Suppressor macrophage treated with lipopolysaccharide for 1 hour (primary cell): ENCODE measurements at regions not wholly inside any gene's neighbourhood (a gene's known extent, or its start where the extent isn't known, plus 50 kb on each side); places are given as distances from the start of the nearest gene placed in this dataset.
"Not testable (repeated sequence)": the region's sequence is repeated elsewhere in the genome, so short reads cannot be mapped to it uniquely, and the experiment has no call there.

ENCODE experiments used
- DNase-seq, 3 donors: peaks; one replicate each; pipeline ENCODE4 v3.0.0-alpha.2; 2020 to 2022

DNA sequence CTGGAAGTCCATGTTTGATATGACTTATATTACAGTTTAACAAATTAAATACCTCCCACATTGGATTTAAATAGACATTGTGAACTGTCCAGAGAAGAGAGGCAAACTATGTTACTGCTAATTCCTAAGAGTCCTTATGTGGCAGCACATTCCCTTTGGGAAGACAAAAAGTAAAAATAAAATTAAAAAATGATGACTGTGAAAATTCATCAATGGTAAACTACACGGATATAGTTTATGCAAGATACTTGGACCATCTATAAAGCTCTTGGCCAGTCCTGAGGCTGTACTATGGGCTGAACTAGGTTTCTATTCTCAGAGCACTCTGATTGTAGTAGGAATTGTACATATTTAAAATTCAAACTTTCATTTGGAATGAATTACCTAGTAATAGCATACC is 206.4 kb downstream of the LRRK2 start:
- no peak for DNase-seq

DNA sequence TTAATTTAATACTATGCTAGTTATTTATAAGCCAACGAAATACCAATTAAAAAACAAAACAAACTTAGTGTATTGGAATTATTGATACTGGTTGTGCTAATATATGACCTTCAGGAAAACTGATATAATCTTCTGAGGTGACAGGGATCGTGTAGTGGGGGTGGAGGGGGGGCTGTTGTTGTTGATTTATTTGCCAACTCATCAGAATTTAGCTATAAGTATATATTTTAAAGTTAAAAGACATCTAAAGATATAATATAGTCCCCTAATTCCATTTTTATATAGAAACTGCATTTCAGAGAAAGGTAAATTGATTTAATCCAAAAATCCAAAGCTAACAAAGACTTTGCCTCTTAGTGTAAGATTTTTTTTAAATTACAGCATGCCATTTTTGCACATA is 210.5 kb downstream of the LRRK2 start:
- no peak for DNase-seq

DNA sequence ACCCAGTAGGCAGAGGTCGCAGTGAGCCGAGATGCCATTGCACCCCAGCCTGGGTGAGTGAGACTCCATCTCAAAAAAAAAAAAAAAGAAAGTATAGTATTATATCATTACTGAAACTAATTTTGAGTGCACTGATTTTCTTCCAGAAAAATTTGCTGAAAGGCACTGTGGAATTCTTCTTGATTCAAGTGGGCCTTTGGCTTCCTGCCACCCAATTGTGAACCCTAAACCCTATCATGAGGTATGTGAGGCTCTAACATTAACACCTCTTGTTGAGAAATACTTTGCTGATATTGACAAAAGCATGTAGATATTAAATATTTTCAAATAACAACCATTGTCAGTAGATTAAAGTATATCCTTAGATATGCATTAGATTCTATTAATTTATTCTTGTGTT is 211.2 kb downstream of the LRRK2 start:
- no peak for DNase-seq

DNA sequence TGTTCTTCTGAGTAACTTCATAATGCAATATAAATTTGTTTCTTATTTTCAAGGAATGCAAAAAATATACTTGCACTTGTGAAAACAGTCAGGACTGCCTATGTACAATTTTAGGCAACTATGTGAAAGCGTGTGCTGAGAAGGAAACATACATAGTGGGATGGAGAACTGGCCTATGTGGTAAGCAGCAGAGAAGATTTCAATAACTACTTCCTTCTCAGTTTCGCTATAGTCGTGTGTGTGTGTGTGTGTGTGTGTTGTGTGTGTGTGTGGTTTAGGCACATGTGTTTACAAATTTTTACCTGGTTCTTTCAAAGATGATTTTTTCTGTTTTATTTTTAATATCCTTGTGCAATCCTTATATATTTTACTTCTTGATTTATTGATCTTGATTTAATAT is 211.8 kb downstream of the LRRK2 start:
- DNase-seq = no peak

DNA sequence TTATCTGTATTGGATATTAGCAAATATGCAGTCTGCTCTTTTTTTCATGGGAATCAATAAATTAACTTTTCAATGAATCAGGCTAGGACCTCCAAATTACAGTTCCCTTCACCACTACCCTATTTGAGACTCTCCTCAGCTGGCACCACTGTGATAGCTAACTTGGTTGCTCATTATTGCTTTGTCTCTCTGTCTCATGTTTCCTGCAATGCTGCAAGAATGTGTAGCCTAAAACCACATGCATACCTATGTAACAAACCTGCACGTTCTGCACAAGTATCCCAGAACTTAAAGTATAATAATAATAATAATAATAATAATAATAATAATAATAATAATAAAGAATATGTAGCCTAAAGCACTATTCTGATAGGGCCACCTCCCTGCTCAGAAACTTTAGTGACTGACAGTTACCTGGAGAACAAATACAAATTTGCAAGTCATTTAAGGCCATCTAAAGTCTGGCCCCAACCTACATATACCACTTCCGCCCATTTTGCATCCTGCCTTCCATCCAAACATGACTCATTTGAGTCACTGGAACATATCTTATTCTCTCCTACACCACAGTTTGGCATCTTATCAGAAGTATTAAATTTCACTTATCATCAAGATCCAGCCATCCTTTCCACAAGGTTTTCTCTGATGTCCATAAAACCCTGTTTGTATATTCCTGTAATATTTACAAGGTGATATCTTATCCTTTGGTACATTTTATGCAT is 215.1 kb downstream of the LRRK2 start:
- DNase-seq = no peak

DNA sequence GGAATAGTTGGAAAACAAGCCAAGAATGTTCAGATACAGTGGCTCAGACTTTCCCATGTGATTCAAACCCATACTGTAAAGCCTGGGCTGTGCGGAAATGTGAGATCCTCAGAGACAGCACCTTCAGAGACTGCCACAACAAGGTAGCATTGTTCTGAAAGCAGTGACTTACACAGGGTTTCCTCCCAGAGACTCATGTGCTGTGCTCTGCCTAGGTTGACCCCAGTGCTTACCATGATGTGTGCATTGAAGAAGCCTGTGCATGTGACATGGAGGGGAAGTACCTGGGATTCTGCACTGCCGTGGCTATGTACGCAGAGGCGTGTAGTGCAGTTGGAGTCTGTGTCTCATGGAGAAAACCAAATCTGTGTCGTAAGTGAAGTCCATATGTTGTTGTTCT is 219.4 kb downstream of the LRRK2 start:
- no peak for DNase-seq

DNA sequence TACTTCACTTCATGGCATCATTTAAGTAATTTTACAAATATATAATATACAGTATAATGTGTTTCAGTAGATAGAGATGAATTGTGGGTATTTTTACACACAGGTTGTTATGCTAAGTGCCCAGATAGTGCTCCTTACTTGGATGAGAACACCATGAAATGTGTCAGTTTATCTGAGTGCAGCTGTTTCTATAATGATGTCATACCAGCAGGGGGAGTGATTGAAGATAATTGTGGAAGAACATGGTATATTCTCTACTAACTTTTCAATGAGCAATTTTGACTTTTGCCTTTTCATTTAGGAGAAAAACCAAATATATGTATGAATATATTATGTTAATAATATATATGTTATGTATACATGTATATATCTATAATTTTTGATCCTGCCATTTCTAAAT is 221.6 kb downstream of the LRRK2 start:
- peak; percentile 7 to 31 (median 21) for DNase-seq

DNA sequence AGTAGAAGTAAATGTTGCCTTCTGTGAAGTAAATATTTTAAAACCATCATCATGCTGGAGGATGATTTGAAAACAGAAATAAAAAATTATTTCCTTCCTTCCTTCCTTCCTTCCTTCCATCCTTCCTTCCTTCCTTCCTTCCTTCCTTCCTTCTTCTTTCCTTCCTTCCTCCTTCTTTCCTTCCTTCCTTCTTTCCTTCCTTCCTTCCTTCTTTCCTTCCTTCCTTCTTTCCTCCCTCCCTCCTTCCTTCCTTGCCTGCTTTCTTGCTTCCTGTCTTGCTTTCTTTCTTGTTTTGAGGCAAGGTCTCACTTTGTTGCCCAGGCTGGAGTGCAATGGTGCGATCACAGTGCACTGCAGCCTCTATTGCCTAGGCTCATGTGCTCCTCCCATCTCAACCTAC is 223.7 kb downstream of the LRRK2 start:
- not testable (repeated sequence) for DNase-seq

DNA sequence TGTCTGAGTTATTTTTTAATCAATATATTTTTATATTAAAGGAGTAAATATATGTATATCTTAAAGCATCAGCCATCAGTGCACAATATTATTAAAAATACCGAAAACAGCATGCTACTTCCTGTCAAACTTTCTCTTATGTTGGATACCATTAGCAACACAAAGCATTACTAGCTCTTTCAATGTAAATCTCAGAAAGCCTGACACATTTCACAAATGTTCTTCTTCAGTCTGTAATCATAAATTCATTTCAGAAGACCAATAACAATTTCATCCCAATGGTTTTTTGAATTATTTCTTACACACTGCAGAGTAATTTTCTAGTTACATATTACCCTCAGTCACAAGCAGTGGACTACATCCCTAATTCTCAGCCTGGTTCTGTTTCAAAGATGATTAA is 226.9 kb downstream of the LRRK2 start:
- no peak for DNase-seq

DNA sequence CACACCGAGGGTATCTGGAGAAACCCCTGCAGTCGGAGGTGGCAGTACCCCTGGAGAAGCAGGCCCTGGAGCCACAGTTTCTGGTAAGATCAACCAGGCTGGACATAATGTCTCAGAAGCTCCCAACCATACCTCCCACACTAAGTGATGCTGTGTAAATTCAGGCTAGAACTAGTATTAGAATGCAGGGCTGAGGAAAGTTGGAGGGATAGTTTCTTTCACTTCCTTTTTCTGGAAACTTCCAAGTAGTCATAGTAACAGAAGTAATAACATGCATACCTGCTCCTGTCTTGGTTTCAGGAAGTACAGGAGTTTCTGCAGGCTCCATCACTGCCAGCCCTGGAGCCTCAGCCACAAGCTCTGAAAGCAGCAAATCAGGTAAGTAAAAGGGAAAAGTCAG is 228.1 kb upstream of the CNTN1 start:
- DNase-seq = peak in 1 of 3 donors; percentile 20

DNA sequence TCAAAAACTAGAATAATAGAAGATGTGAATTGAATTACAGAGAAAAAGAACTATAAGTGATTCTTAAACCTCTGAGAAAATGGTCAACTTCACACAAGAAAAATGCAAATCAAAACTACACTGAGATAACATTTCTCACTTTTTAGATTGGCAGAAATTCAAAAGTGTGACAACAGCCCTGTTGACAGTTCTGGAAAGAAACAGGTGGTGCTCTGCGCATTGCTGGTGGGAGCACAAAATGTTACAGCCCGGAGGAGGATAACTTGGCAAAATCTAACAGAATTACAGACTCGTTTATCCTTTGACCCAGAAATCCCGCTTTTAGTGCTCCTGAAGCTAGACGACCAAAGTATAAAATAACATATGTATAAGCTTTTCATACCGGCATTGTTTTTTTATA is 222.5 kb upstream of the CNTN1 start:
- DNase-seq = no peak

DNA sequence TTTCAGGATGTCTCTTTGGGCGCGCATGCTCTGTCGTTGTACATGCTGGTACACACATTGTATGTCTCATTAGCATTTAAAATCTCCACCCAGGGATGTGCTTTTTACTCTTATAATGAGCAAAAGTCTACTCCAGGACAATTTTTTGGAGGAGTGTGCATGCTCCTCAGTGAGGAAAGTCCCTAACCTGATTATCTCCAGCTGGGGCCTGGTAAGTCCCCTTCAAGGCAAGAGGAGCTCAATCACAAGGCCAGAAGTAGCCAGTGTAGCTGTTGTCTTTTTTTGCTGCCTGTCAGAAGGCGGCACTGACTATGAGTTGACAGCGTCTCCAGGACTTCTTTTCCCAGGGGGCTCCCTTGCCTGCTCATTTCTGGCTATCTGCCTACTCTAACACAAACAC is 218.3 kb upstream of the CNTN1 start:
- DNase-seq = no peak

DNA sequence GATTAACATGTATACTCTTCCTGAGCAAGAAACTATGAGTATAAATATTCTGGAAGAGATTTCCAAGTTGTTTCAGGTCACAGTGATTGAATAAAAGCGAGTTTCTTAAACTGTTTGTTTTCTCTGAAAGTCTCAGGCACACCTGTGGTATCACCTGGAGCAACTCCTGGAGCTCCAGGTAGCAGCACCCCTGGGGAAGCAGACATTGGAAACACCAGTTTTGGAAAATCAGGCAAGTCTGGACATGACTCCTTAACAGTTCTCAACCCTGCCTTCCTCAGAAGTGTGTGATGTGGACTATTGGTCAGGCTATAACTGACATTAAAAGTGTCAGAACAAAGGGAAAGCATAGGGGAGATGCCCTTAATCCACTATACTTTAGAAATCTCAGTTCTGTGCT is 217.6 kb upstream of the CNTN1 start:
- DNase-seq = no peak

DNA sequence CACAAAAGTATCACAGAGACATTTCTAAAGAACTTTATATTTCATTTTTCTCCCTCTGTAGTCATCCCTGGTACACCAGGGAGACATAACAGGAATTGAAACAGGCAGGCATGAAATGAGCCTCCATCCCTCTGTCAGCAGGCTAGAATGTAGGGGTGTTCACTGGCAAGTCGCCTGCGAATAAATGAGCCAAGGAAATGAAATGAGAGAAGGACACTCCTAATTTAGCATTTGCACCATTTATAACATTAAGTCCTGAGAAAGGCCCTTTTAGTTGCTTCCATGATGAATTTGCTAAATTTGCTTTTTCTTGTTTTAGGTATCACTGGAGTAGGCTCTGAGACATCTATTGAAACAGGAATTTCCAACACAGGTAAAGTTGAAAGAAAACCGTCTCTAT is 192.4 kb upstream of the CNTN1 start:
- no peak for DNase-seq

DNA sequence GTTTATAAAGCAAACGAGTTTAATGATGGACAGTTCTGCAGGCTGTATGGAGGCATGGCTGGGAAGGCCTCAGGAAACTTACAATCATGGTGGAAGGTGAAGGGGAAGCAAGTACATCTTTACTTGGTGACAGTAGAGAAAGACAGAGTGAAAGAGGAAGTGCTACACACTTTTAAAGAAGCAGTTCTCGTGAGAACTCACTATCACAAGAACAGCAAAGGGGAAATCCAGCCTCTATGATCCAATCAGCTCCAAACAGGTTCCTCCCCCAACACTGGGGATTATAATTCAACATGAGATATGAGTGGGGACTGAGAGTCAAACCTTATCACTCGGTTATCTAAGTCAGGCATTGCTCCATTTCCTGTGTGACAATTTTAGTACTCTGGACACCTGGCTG is 189.9 kb upstream of the CNTN1 start:
- DNase-seq = peak in 1 of 3 donors; percentile 2

DNA sequence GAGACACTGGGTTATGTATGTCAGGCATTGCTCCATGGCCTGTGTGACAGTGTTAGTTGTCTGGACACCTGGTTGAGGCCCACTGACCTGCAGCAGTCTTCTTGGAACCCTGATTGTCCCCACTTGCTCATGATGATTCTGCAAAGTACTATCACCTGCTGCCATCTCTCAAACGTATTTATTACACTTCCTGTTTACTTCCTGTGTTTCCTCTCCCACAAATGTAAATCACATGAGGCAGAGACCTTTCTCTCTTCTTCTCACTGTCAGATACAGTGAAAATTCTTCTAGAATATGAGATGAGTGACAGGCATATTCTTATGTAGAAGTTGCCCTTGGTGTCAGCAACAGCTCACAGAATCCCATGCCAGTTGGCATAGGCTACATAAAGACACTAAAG is 186.9 kb upstream of the CNTN1 start:
- no peak for DNase-seq

DNA sequence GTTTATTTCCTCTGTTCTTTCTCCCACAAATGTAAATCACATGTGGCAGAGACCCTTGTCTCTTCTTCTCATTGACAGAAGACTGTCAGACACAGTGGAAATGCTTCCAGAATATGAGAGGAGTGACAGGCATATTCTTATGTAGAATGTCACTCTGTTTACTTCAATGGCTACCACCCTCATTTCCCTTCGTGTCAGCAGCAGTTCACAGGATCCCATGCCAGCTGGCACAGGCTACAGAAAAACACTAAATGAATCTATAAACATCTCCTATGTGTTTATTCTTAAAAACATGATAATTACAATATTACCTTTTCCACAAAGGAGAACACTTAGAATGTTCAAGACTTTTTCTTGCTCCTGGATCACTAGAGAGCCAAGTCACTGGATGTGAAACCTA is 183.8 kb upstream of the CNTN1 start:
- DNase-seq = no peak

DNA sequence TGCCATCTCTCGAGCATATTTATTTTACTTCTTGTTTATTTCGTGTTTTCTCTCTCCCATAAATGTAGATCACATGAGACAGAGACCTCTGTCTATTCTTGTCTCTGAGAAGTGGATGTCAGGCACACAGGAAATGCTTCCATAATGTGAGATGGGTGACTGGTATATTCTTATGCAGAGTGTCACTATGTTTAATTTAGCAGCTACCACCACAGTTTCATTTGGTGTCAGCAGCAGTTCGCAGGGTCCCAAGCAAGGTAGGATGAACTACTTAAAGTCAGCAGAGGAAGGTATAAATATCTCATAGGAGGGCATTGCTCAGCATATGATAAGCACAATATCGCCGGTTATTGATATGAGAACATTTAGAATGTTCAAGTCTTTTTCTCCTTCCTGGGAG is 180.9 kb upstream of the CNTN1 start:
- DNase-seq = no peak

DNA sequence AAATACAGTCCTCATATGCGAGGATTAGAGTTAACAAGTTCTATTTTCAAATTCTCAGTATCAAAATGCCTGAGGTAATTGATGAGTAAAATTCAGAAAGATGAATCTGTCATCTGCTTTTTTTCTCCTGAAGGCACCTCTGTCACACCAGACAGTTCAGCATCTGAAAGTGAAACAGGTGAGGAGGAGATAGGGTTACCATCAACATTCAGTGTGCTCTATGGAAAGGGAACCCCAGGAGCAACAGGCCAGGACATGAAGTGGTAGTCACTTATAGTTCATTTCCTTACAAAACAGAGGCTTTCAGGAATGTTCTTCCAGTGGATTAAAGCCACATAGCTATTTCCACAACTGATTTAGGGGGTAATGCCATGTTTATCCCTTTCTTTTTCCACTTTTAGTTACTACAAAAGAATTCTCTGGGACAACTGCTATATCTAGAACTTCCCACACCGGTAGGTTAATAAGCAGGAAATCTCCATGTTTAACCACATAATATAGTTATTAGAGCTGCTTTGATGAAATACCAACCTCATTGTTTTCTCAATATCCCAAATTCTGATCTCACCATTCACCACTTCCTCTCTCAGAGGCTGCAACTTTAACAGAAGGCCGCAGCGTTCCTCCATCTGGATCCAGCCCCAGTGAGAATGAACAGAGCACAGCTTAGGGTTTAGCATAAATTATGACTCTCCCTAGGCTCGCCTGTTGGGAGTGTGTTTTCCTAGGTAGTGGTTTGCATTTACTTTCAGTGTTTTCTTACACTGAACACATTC is 177.0 kb upstream of the CNTN1 start:
- peak; percentile 17 to 21 (median 20) for DNase-seq

DNA sequence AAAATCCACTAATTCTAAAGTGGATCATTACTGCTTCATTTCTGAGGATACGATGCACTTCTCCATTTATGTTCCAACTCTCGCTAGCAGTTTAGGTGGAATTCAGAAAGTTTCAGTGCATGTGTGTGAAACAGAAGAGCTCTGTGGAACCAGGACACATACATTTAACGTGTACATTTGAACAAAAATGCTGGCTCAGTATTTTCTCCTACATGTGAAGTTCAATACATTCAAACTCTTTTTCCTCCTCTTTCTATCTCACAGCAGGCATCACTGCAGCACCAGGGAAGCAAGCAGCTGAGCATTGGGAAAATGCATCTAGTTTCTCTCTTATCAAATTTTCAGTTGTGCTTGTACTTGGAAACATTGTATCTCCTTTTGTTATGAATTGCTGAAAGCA is 169.4 kb upstream of the CNTN1 start:
- no peak for DNase-seq

DNA sequence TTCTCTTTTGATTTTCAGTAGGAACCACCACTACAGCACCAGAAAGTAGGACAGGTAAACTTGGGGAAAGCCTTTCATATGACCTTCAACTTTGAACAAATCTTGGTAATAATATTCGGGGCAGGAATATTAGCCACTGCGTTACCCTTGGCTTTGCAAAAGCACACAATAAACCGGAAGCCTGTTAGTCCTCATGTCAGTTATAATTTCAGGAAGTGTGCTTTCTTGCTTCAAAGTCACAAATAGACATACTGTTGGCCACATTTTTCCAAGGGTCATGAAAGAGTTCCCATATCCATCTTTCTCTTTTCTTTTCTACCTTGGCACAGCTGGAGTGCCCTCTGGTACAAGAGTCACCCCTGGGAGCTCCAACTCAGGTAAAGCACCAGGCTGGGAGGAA is 167.2 kb upstream of the CNTN1 start:
- peak in 1 of 3 donors; percentile 33 for DNase-seq

DNA sequence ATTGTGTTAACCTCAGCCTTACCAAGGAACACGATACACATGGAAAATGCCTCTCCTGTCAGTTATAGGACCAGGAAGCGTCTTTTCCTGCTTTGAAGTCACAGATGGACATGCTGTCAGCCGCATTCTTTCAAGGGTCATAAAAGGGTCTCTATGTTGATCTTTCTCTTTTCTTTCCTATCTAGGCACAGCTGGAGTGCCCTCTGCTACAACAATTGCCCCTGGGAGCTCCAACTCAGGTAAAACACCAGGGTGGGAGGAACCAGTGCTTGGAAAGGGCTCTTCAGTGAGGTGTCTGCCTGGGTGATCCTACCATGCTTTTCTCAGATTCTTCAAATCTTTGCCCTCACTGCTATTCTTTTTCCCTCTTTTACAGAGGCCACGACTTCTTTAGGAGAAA is 157.4 kb upstream of the CNTN1 start:
- no peak for DNase-seq

DNA sequence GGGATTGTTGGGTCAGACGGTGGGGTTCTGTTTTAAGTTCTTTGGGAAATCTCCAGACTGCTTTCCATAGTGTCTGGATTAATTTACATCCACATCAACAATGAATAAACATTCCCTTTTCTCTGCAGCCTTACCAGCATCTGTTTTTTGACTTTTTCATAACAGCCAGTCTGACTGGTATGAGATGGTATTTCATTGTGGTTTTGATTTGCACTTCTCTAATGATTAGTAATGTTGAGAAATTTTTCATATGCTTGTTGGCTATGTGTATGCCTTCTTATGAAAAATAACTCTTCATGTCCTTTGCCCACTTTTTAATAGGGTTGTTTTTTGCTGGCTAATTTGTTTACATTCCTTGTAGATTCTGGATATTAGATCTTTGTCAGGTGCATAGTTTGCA is 140.8 kb upstream of the CNTN1 start:
- no peak for DNase-seq

DNA sequence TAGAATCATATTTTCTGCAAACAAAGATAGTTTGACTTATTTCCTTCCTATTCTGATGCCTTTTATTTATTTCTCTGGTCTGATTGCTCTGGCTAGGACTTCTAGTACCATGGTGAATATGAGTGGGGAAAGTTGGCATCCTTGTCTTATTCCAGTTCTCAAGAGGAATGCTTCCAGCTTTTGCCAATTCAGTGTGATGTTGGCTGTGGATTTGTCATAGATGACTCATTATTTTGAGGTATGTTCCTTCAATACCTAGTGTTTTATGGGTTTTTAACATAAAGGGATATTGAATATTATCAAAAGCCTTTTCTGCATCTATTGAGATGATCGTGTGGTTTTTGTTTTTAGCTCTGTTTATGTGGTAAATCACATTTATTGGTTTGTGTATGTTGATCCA is 139.4 kb upstream of the CNTN1 start:
- no peak for DNase-seq

DNA sequence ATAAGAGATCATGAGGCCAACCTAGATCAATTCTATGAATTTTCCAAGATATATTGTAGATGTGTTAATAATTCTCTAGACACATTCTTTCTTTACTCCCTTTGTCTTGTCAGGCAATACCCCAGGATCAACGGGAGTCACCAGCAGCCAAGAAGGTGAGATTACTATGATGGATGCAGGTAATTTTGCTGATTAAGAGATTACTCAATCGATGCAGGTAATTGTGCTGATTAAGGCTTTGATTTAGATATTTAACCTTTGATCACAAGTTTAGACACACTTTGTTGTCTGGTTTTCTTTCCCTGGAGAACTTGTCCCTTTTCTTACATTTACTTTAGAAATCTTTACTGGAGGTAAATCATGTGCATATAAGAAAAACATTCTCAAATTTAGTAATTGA is 134.3 kb upstream of the CNTN1 start:
- DNase-seq = no peak
